ENCODE measurements at regions not wholly inside any gene's neighbourhood (a gene's known extent, or its start where the extent isn't known, plus 50 kb on each side); places are given as distances from the start of the nearest gene placed in this dataset.

- 30 to 100% (median 75%) methylated on average over 1 to 5 of the region's 5 CpGs for WGBS, 10 experiments
- no peak for ATAC-seq (replicated peaks in 6 of 8)
- in situ Hi-C loops (cut with MboI; ENCODE audit: low pct_unique_long_range_greater_than_20kb in 2 of 9, low sequenced_read_pairs in 9 of 9, unreplicated experiment in 9 of 9) = loop anchor here in 3 of 9 experiments (25.0 kb wide), 2 partner anchors 368 to 393 kb away; no protein-coding TSS in a partner anchor
- Histone ChIP-seq H3K4me1 (replicated peaks in 1 of 2) (peaks cover 1 to 3% of the 10 kb centered on the region in 2 donors), H3K27ac (no peak overlapping the region), H3K4me3 (no peak overlapping the region)
These were observed 95.9 kb downstream of the SINHCAF start for GRCh38 chr12:31230004-31230403.
